ENCODE measurements at regions not wholly inside any gene's neighbourhood (a gene's known extent, or its start where the extent isn't known, plus 50 kb on each side); places are given as distances from the start of the nearest gene placed in this dataset.

- no peaks in the 10 kb centered on the region for H3K9me3 Mint-ChIP-seq (ENCODE audit: unreplicated experiment)
- no peaks in the 10 kb centered on the region for H3K27me3 Mint-ChIP-seq (ENCODE audit: unreplicated experiment)
- no peaks in the 10 kb centered on the region for H3K36me3 Mint-ChIP-seq (ENCODE audit: low read depth, unreplicated experiment)
- no peak for DNase-seq (ENCODE audit: low spot score)
- TF ChIP-seq, protein P1, sequence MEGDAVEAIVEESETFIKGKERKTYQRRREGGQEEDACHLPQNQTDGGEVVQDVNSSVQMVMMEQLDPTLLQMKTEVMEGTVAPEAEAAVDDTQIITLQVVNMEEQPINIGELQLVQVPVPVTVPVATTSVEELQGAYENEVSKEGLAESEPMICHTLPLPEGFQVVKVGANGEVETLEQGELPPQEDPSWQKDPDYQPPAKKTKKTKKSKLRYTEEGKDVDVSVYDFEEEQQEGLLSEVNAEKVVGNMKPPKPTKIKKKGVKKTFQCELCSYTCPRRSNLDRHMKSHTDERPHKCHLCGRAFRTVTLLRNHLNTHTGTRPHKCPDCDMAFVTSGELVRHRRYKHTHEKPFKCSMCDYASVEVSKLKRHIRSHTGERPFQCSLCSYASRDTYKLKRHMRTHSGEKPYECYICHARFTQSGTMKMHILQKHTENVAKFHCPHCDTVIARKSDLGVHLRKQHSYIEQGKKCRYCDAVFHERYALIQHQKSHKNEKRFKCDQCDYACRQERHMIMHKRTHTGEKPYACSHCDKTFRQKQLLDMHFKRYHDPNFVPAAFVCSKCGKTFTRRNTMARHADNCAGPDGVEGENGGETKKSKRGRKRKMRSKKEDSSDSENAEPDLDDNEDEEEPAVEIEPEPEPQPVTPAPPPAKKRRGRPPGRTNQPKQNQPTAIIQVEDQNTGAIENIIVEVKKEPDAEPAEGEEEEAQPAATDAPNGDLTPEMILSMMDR (IDR thresholded peaks at IDR 0.05; ENCODE audit: unreplicated experiment): no peak
- no peaks in the 10 kb centered on the region for H3K4me1 Mint-ChIP-seq (ENCODE audit: unreplicated experiment)
- no peak overlapping the region for H3K4me3 Mint-ChIP-seq (ENCODE audit: unreplicated experiment)
- H3K27ac Mint-ChIP-seq (ENCODE audit: unreplicated experiment): no peak overlapping the region
These were observed 52.8 kb upstream of the RTN4 start for GRCh38 chr2:55103046-55103445.

GRCh38 chr2:55102056-55102812, 52.0 kb upstream of the RTN4 start:
- Mint-ChIP-seq H3K4me3 (ENCODE audit: unreplicated experiment) (no peak overlapping the region), H3K9me3 (ENCODE audit: unreplicated experiment) (no peaks in the 10 kb centered on the region), H3K27ac (ENCODE audit: unreplicated experiment) (no peak overlapping the region), H3K27me3 (ENCODE audit: unreplicated experiment) (no peaks in the 10 kb centered on the region), H3K36me3 (ENCODE audit: low read depth, unreplicated experiment) (no peaks in the 10 kb centered on the region), H3K4me1 (ENCODE audit: unreplicated experiment) (no peaks in the 10 kb centered on the region)
- no peak for DNase-seq (ENCODE audit: low spot score)
- TF ChIP-seq, protein P1 (IDR thresholded peaks at IDR 0.05; ENCODE audit: unreplicated experiment): no peak

DNA sequence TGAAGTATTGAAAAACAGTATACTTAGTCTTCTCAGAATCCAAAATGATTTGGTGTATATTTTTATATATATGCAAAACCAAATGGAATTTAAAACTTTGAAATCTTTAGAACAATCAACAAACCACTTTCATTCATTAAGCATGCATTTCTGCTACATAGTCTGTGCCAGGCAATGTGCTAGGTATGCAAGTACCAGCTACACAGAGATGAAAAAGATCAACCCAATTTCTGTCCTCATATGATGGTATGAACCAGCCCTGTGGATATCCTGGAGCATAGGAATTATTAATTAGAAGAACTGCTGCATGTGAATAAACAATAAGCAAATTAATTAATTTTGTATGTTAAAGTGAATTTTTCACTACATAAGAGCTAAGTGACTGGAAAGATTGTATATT, 51.2 kb upstream of the RTN4 start:
- no peaks in the 10 kb centered on the region for H3K4me1 Mint-ChIP-seq (ENCODE audit: unreplicated experiment)
- H3K36me3 Mint-ChIP-seq (ENCODE audit: low read depth, unreplicated experiment): no peaks in the 10 kb centered on the region
- H3K4me3 Mint-ChIP-seq (ENCODE audit: unreplicated experiment): no peak overlapping the region
- no peaks in the 10 kb centered on the region for H3K27me3 Mint-ChIP-seq (ENCODE audit: unreplicated experiment)
- no peak for DNase-seq (ENCODE audit: low spot score)
- H3K27ac Mint-ChIP-seq (ENCODE audit: unreplicated experiment): no peak overlapping the region
- TF ChIP-seq, protein P1 (IDR thresholded peaks at IDR 0.05; ENCODE audit: unreplicated experiment): no peak
- no peaks in the 10 kb centered on the region for H3K9me3 Mint-ChIP-seq (ENCODE audit: unreplicated experiment)

- Mint-ChIP-seq H3K27me3 (ENCODE audit: unreplicated experiment) (no peaks in the 10 kb centered on the region), H3K36me3 (ENCODE audit: low read depth, unreplicated experiment) (no peaks in the 10 kb centered on the region), H3K4me3 (ENCODE audit: unreplicated experiment) (no peak overlapping the region), H3K27ac (ENCODE audit: unreplicated experiment) (no peak overlapping the region), H3K4me1 (ENCODE audit: unreplicated experiment) (no peaks in the 10 kb centered on the region), H3K9me3 (ENCODE audit: unreplicated experiment) (no peaks in the 10 kb centered on the region)
- TF ChIP-seq, protein P1 (IDR thresholded peaks at IDR 0.05; ENCODE audit: unreplicated experiment): no peak
- DNase-seq (ENCODE audit: low spot score): no peak
These were observed 49.9 kb upstream of the RTN4 start for GRCh38 chr2:55099878-55100820.

All from endothelial cell (in vitro differentiated cells).